GM12873 (cell line): ENCODE measurements at regions not wholly inside any gene's neighbourhood (a gene's known extent, or its start where the extent isn't known, plus 50 kb on each side); places are given as distances from the start of the nearest gene placed in this dataset.

Experiments used
- CTCF ChIP-seq: IDR thresholded peaks from 2 replicates; pipeline ENCODE4 v1.5.1; 2012; ENCODE audit warnings: low read depth, mild to moderate bottlenecking, moderate library complexity, low read length, control low read depth; ENCODE audit not compliant: insufficient read depth; ENCODE audit errors: missing control alignments

- TF ChIP-seq CTCF: no peak
Measured at GRCh38 chr11:112809429-112809828, 151.8 kb upstream of the NCAM1 start.

- no peak for TF ChIP-seq CTCF
Measured at GRCh38 chr11:112810951-112811350, 150.3 kb upstream of the NCAM1 start.

- no peak for TF ChIP-seq CTCF
Measured at GRCh38 chr11:112811783-112812182, 149.4 kb upstream of the NCAM1 start.

- no peak for TF ChIP-seq CTCF
Measured at GRCh38 chr11:112812729-112813128, 148.5 kb upstream of the NCAM1 start.

GRCh38 chr11:112814168-112814567 lies 147.1 kb upstream of the NCAM1 start:
- no peak for TF ChIP-seq CTCF

- no peak for TF ChIP-seq CTCF
Measured at GRCh38 chr11:112817376-112817775, 143.8 kb upstream of the NCAM1 start.

- TF ChIP-seq CTCF: no peak
Measured at GRCh38 chr11:112822478-112823274, 138.5 kb upstream of the NCAM1 start.
